ENCODE measurements at regions not wholly inside any gene's neighbourhood (a gene's known extent, or its start where the extent isn't known, plus 50 kb on each side); places are given as distances from the start of the nearest gene placed in this dataset.
"Not testable (repeated sequence)": the region's sequence is repeated elsewhere in the genome, so short reads cannot be mapped to it uniquely, and the experiment has no call there.

GRCh38 chr1:242613266-242613815 is 88.8 kb upstream of the PLD5 start:
- no peaks in the 10 kb centered on the region for H3K27me3 ChIP-seq

GRCh38 chr1:242610209-242610608 is 85.7 kb upstream of the PLD5 start:
- DNase-seq = no peak
- Histone ChIP-seq H3K27me3 (no peaks in the 10 kb centered on the region), H3K27ac (no peak overlapping the region), H3K36me3 (no peaks in the 10 kb centered on the region), H3K4me3 (no peak overlapping the region), H3K9me3 (no peaks in the 10 kb centered on the region), H3K4me1 (no peaks in the 10 kb centered on the region)
- TF ChIP-seq CTCF (IDR thresholded peaks at IDR 0.05) (no peak), POLR2A (IDR thresholded peaks at IDR 0.05) (no peak)

More at GRCh38 chr1:242613266-242613815, 88.8 kb upstream of the PLD5 start:
- Histone ChIP-seq H3K9me3 (no peaks in the 10 kb centered on the region), H3K36me3 (no peaks in the 10 kb centered on the region), H3K4me3 (no peak overlapping the region), H3K4me1 (no peaks in the 10 kb centered on the region), H3K27ac (no peak overlapping the region)
- TF ChIP-seq CTCF (IDR thresholded peaks at IDR 0.05) (no peak), POLR2A (IDR thresholded peaks at IDR 0.05) (no peak)
- DNase-seq = no peak

- H3K27me3 ChIP-seq = no peaks in the 10 kb centered on the region
- DNase-seq = no peak
- H3K27ac ChIP-seq = no peak overlapping the region
- H3K4me1 ChIP-seq = no peaks in the 10 kb centered on the region
- no peaks in the 10 kb centered on the region for H3K9me3 ChIP-seq
- no peaks in the 10 kb centered on the region for H3K36me3 ChIP-seq
- TF ChIP-seq POLR2A (IDR thresholded peaks at IDR 0.05) (no peak), CTCF (IDR thresholded peaks at IDR 0.05) (no peak)
- no peak overlapping the region for H3K4me3 ChIP-seq
Measured at GRCh38 chr1:242605521-242605920, 81.0 kb upstream of the PLD5 start.

- no peaks in the 10 kb centered on the region for H3K36me3 ChIP-seq
- peaks cover 0 to 5% (median 0%) of the 10 kb centered on the region in 4 donors for H3K9me3 ChIP-seq
- DNase-seq = no peak
- no peaks in the 10 kb centered on the region for H3K4me1 ChIP-seq
- H3K4me3 ChIP-seq = no peak overlapping the region
- no peak overlapping the region for H3K27ac ChIP-seq
- no peaks in the 10 kb centered on the region for H3K27me3 ChIP-seq
- TF ChIP-seq CTCF (IDR thresholded peaks at IDR 0.05) (no peak), POLR2A (IDR thresholded peaks at IDR 0.05) (no peak)
Measured at GRCh38 chr1:242602001-242602400, 77.5 kb upstream of the PLD5 start.

GRCh38 chr1:242593756-242594155 is 69.3 kb upstream of the PLD5 start:
- H3K4me3 ChIP-seq, H3K27ac ChIP-seq, DNase-seq, H3K9me3 ChIP-seq, H3K36me3 ChIP-seq, H3K4me1 ChIP-seq, H3K27me3 ChIP-seq: not testable (repeated sequence)

- DNase-seq = no peak
- H3K4me1 ChIP-seq = no peaks in the 10 kb centered on the region
- no peaks in the 10 kb centered on the region for H3K9me3 ChIP-seq
- TF ChIP-seq CTCF (IDR thresholded peaks at IDR 0.05) (no peak), POLR2A (IDR thresholded peaks at IDR 0.05) (no peak)
- no peaks in the 10 kb centered on the region for H3K36me3 ChIP-seq
- no peaks in the 10 kb centered on the region for H3K27me3 ChIP-seq
- no peak overlapping the region for H3K27ac ChIP-seq
- H3K4me3 ChIP-seq = no peak overlapping the region
Measured at GRCh38 chr1:242586360-242586680, 61.8 kb upstream of the PLD5 start.

All from Peyer's patch (tissue), 4 donors.